ENCODE measurements at regions not wholly inside any gene's neighbourhood (a gene's known extent, or its start where the extent isn't known, plus 50 kb on each side); places are given as distances from the start of the nearest gene placed in this dataset.

GRCh38 chr15:98412852-98413251 lies 235.5 kb upstream of the IGF1R start:
- H3K4me2 ChIP-seq (ENCODE audit: extremely low read depth, insufficient read depth, low read length): no peak overlapping the region
- H2AFZ ChIP-seq (ENCODE audit: low read length): no peak overlapping the region
- H3K9me3 ChIP-seq (ENCODE audit: control insufficient read depth, insufficient read depth, low read depth, low read length): no peaks in the 10 kb centered on the region
- no peak overlapping the region for H3K9ac ChIP-seq (ENCODE audit: insufficient read depth, low read length)
- no peaks in the 10 kb centered on the region for H3K79me2 ChIP-seq (ENCODE audit: control insufficient read depth, insufficient read depth, low read length)
- DNase-seq (ENCODE audit: low read depth in 2 of 2): peak in 1 of 2 donors; percentile 1
- no peak overlapping the region for H3K27ac ChIP-seq (ENCODE audit: insufficient read depth, low read length)
- H3K36me3 ChIP-seq (ENCODE audit: control insufficient read depth, insufficient read depth, low read length): no peaks in the 10 kb centered on the region
- TF ChIP-seq CTCF (conservative IDR thresholded peaks at IDR 0.05 in 1 of 2, IDR thresholded peaks at IDR 0.05 in 1 of 2; ENCODE audit: low read depth in 1 of 2, low read length in 2 of 2) (no peak), EZH2 (IDR thresholded peaks at IDR 0.05; ENCODE audit: low read length, missing control alignments) (no peak)
- H3K27me3 ChIP-seq (ENCODE audit: control insufficient read depth, insufficient read depth, low read length): no peaks in the 10 kb centered on the region
- no peaks in the 10 kb centered on the region for H4K20me1 ChIP-seq (ENCODE audit: control insufficient read depth, extremely low read depth, insufficient read depth, low read length)
- no peak overlapping the region for H3K4me3 ChIP-seq (replicated peaks in 1 of 4; ENCODE audit: control extremely low read depth in 1 of 4, insufficient read depth in 1 of 4, low read depth in 3 of 4, low read length in 4 of 4)
- no peaks in the 10 kb centered on the region for H3K4me1 ChIP-seq (ENCODE audit: control insufficient read depth, extremely low read depth, insufficient read depth, low read length)

- Histone ChIP-seq H3K27ac (ENCODE audit: insufficient read depth, low read length) (no peak overlapping the region), H4K20me1 (ENCODE audit: control insufficient read depth, extremely low read depth, insufficient read depth, low read length) (no peaks in the 10 kb centered on the region), H3K9ac (ENCODE audit: insufficient read depth, low read length) (no peak overlapping the region), H3K4me1 (ENCODE audit: control insufficient read depth, extremely low read depth, insufficient read depth, low read length) (no peaks in the 10 kb centered on the region), H3K79me2 (ENCODE audit: control insufficient read depth, insufficient read depth, low read length) (no peaks in the 10 kb centered on the region), H2AFZ (ENCODE audit: low read length) (no peak overlapping the region), H3K9me3 (ENCODE audit: control insufficient read depth, insufficient read depth, low read depth, low read length) (no peaks in the 10 kb centered on the region), H3K4me3 (replicated peaks in 1 of 4; ENCODE audit: control extremely low read depth in 1 of 4, insufficient read depth in 1 of 4, low read depth in 3 of 4, low read length in 4 of 4) (no peak overlapping the region), H3K27me3 (ENCODE audit: control insufficient read depth, insufficient read depth, low read length) (no peaks in the 10 kb centered on the region), H3K4me2 (ENCODE audit: extremely low read depth, insufficient read depth, low read length) (no peak overlapping the region), H3K36me3 (ENCODE audit: control insufficient read depth, insufficient read depth, low read length) (no peaks in the 10 kb centered on the region)
- DNase-seq (ENCODE audit: low read depth in 2 of 2): no peak
- TF ChIP-seq CTCF (conservative IDR thresholded peaks at IDR 0.05 in 1 of 2, IDR thresholded peaks at IDR 0.05 in 1 of 2; ENCODE audit: low read depth in 1 of 2, low read length in 2 of 2) (no peak), EZH2 (IDR thresholded peaks at IDR 0.05; ENCODE audit: low read length, missing control alignments) (no peak)
These were observed 234.3 kb upstream of the IGF1R start for GRCh38 chr15:98413933-98414546.

GRCh38 chr15:98416222-98416855 lies 232.0 kb upstream of the IGF1R start:
- H3K4me2 ChIP-seq (ENCODE audit: extremely low read depth, insufficient read depth, low read length): no peak overlapping the region
- TF ChIP-seq EZH2 (IDR thresholded peaks at IDR 0.05; ENCODE audit: low read length, missing control alignments) (no peak), CTCF (conservative IDR thresholded peaks at IDR 0.05 in 1 of 2, IDR thresholded peaks at IDR 0.05 in 1 of 2; ENCODE audit: low read depth in 1 of 2, low read length in 2 of 2) (no peak)
- H3K27ac ChIP-seq (ENCODE audit: insufficient read depth, low read length): no peak overlapping the region
- no peaks in the 10 kb centered on the region for H3K27me3 ChIP-seq (ENCODE audit: control insufficient read depth, insufficient read depth, low read length)
- H3K79me2 ChIP-seq (ENCODE audit: control insufficient read depth, insufficient read depth, low read length): no peaks in the 10 kb centered on the region
- H3K36me3 ChIP-seq (ENCODE audit: control insufficient read depth, insufficient read depth, low read length): no peaks in the 10 kb centered on the region
- no peaks in the 10 kb centered on the region for H3K9me3 ChIP-seq (ENCODE audit: control insufficient read depth, insufficient read depth, low read depth, low read length)
- H2AFZ ChIP-seq (ENCODE audit: low read length): no peak overlapping the region
- no peak for DNase-seq (ENCODE audit: low read depth in 2 of 2)
- no peaks in the 10 kb centered on the region for H4K20me1 ChIP-seq (ENCODE audit: control insufficient read depth, extremely low read depth, insufficient read depth, low read length)
- no peak overlapping the region for H3K4me3 ChIP-seq (replicated peaks in 1 of 4; ENCODE audit: control extremely low read depth in 1 of 4, insufficient read depth in 1 of 4, low read depth in 3 of 4, low read length in 4 of 4)
- H3K9ac ChIP-seq (ENCODE audit: insufficient read depth, low read length): no peak overlapping the region
- no peaks in the 10 kb centered on the region for H3K4me1 ChIP-seq (ENCODE audit: control insufficient read depth, extremely low read depth, insufficient read depth, low read length)
